IPS-18c (cell line): ENCODE measurements at regions not wholly inside any gene's neighbourhood (a gene's known extent, or its start where the extent isn't known, plus 50 kb on each side); places are given as distances from the start of the nearest gene placed in this dataset.

ENCODE experiments used
- H3K4me3 ChIP-seq: 2 replicates; pipeline ENCODE4 v1.7.0; 2013; ENCODE audit warnings: low read depth, mild to moderate bottlenecking, low read length, moderate library complexity; ENCODE audit not compliant: insufficient read depth
- H3K9me3 ChIP-seq: one replicate; pipeline ENCODE4 v1.6.1; 2013; ENCODE audit warnings: mild to moderate bottlenecking, low read length, moderate library complexity; ENCODE audit not compliant: control insufficient read depth, insufficient read depth

- Histone ChIP-seq H3K9me3 (no peaks in the 10 kb centered on the region), H3K4me3 (no peak overlapping the region)
Measured at GRCh38 chr1:38113159-38113666, 66.6 kb upstream of the POU3F1 start.

- H3K4me3 ChIP-seq: no peak overlapping the region
- no peaks in the 10 kb centered on the region for H3K9me3 ChIP-seq
Measured at GRCh38 chr1:38111589-38111988, 65.0 kb upstream of the POU3F1 start.

- Histone ChIP-seq H3K4me3 (no peak overlapping the region), H3K9me3 (no peaks in the 10 kb centered on the region)
Measured at GRCh38 chr1:38105267-38105666, 58.7 kb upstream of the POU3F1 start.

GRCh38 chr1:38102636-38103035 is 56.0 kb upstream of the POU3F1 start:
- Histone ChIP-seq H3K9me3 (no peaks in the 10 kb centered on the region), H3K4me3 (no peak overlapping the region)

- no peaks in the 10 kb centered on the region for H3K9me3 ChIP-seq
- no peak overlapping the region for H3K4me3 ChIP-seq
Measured at GRCh38 chr1:38101037-38101785, 54.6 kb upstream of the POU3F1 start.

GRCh38 chr1:38098101-38098847 is 51.7 kb upstream of the POU3F1 start:
- Histone ChIP-seq H3K9me3 (no peaks in the 10 kb centered on the region), H3K4me3 (no peak overlapping the region)

GRCh38 chr1:38097284-38097898 is 50.8 kb upstream of the POU3F1 start:
- Histone ChIP-seq H3K9me3 (no peaks in the 10 kb centered on the region), H3K4me3 (no peak overlapping the region)
